Colon (tissue), 2 donors: ENCODE measurements at regions not wholly inside any gene's neighbourhood (a gene's known extent, or its start where the extent isn't known, plus 50 kb on each side); places are given as distances from the start of the nearest gene placed in this dataset.
"Not testable (repeated sequence)": the region's sequence is repeated elsewhere in the genome, so short reads cannot be mapped to it uniquely, and the experiment has no call there.

Source experiments
- FAIRE-seq: peaks from 2 replicates; lab custom pipeline; 2012; peaks lifted over from hg19 to GRCh38; lab: Jason Lieb, UNC
- donor health status: control.
- donor health status: control.

- FAIRE-seq: not testable (repeated sequence)
Observed at GRCh38 chr11:29056487-29056886, 948.3 kb downstream of the METTL15 start.

DNA sequence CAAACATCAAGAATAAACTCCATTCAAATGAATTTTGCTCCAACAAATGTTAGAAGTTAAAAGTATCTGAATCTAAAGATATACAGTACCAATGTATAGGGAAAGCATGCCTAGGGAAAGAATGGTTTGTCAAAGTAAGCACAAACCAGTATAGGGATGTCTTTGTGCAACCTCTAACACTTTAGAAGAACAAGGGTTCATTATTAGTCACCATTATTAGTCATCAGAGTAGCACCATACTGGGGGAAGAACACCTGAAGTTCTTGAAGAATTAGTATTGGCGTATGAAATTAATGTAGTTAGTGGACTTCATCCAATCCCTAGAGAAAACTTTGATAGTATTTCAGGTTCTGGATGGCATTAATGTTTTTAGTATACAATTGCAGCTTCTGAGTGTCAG, 943.7 kb downstream of the METTL15 start:
- FAIRE-seq: no peak

DNA sequence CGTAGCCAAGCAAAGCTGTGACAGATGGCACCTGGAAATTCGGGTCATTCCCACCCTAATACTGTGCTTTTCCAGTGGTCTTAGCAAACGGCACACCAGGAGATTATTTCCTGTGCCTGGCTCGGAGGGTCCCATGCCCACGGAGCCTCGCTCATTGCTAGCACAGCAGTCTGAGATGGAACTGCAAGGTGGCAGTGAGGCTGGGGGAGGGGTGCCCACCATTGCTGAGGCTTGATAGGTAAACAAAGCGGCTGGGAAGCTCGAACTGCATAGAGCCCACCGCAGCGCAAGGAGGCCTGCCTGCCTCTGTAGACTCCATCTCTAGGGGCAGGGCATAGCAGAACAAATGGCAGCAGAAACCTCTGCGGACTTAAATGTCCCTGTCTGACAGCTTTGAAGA, 942.8 kb downstream of the METTL15 start:
- not testable (repeated sequence) for FAIRE-seq

GRCh38 chr11:29040489-29040888, 932.3 kb downstream of the METTL15 start:
- no peak for FAIRE-seq

- FAIRE-seq: no peak
Observed at GRCh38 chr11:29032384-29033149, 924.4 kb downstream of the METTL15 start.

DNA sequence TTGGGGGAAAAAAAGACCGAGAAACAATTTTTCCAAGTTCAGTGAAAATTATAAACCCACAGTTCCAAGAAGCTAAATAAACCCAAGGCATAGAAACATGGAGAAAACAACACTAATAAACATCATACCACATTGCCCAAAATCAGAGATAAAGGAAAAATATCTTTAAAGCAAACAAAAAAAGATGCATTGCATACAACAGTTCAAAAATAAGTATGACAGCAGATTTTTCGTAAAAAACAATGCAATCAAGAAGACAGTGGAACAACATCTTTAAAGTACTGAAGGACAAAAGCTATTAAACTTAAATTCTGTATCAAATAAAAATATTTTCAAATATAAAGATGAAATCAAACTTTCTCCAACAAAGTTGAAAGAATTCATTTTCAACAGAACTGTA, 921.3 kb downstream of the METTL15 start:
- no peak for FAIRE-seq

GRCh38 chr11:29027436-29027835, 919.2 kb downstream of the METTL15 start:
- no peak for FAIRE-seq

GRCh38 chr11:29026286-29026685, 918.1 kb downstream of the METTL15 start:
- no peak for FAIRE-seq

GRCh38 chr11:29025001-29025400, 916.8 kb downstream of the METTL15 start:
- FAIRE-seq: no peak

- FAIRE-seq: no peak
Observed at GRCh38 chr11:29024386-29024785, 916.2 kb downstream of the METTL15 start.

DNA sequence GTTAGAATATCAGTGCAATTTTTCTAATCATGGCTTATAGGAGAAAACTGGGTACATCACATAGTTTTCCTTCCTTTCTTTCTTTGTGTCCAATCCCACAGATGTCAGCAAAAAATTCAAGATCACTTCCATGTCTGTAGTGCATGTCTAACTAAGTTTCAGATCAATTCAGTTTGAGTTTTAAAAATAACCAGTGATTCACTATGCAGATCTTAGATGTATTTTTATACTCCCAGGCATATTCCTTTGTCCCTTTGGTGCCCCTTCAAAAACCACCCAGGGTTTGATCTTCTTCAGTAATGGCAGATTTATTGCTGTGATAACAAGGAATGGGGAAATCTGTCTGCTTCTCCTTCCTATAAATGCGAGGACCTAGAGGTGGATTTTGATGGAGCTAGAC, 915.6 kb downstream of the METTL15 start:
- FAIRE-seq: no peak

- FAIRE-seq: no peak
Observed at GRCh38 chr11:29022676-29023075, 914.5 kb downstream of the METTL15 start.

DNA sequence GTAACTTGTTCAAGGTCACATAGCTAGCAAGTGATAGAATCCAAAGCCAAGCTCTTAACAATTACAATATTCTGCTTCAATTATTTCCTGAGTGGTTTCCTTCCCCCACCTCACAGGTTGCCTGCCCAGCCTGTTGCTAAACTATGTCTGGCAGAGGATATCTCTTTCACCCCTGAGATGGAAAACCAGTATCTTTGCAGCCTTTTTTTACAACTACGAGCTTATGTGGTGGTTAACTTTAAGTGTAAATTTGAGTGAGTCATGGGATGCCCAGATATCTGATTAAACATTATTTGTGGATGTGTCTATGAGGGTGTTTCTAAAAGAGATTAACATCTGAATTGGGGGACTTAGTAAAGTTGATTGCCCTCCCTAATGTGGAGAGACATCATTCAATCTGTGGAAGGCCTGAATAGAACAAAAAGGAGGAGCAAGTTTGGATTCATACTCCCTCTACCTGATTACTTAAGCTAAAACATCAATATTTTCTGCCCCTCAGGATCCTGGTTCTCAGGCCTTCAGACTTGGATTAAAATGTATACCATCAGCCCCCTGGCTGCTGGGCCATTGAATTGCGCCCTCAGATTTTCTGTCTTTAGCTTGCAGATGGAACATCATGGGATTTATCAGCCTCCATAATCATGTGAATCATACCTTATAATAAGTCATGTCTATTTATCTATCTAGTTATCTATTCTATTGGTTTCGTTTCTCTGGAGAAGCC, 911.9 kb downstream of the METTL15 start:
- no peak for FAIRE-seq

DNA sequence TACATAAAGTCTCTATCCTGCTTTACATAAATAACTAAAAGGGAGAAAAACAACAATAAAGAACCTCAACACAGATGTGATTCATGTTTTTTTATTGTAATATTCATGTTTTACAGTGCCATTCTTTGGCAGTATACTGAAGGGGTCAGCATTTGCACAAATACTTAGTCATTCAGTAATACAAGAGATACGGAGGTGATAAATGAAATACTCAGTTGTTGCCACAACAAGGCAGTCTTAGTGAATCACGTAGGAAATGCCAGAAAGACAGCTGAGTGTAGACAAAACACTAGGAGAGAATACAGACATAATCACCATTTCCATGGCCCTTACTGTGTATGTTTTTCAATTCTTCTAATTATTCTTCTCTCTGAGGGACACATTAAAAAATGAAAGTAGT, 910.4 kb downstream of the METTL15 start:
- FAIRE-seq: no peak

DNA sequence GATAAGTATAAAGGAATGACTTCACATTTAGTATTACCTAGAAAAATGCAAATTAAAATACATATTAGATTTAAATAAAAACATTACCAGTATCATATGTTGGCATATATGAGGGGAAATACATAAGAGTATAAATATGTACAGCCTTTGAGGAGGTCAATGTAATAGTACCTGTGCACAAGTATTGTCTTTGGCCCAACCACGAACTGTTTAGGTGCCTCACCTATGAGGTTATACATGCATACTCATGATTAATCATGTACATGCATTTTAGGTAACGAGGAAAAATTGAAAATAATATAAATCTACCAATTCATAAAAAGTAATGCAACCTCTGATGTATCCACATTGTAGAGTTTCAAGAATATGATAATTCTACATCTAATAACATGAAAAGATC, 909.8 kb downstream of the METTL15 start:
- FAIRE-seq: no peak

GRCh38 chr11:29012507-29012906, 904.3 kb downstream of the METTL15 start:
- no peak for FAIRE-seq

DNA sequence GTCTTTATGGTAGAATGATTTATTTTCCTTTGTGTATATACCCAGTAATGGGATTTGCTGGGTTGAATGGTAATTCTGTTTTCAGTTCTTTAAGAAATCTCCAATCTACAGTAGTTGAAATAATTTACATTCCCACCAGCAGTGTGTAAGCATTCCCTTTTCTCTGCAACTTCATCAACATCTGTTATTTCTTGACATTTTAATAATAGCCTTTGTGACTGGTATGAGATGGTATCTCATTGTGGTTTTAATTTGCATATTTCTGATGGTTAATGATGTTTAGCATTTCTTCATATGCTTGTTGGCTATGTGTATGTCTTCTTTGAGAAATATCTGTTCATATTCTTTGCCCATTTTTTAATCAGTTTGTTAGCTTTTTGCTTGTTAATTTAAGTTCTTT, 901.2 kb downstream of the METTL15 start:
- no peak for FAIRE-seq

GRCh38 chr11:29008481-29008880, 900.3 kb downstream of the METTL15 start:
- FAIRE-seq: no peak

DNA sequence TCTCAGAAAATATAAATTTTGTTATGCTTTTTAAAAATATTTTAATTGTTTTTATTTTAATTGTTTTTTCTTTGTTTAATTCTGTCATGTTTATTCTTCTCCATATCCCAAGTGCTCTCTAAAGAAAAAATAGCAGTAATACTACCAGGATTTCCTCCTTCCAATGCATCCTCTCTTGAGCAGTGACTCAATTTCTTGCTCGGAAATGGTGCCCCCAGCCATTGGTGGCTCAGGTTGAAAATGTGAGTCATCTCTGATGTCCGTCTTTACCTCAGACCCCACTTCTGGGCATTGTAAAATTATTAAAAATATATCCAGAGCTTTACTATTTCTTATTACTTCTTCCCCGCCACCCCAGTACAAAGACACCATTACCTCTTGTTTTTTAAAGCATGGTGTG, 898.5 kb downstream of the METTL15 start:
- no peak for FAIRE-seq

GRCh38 chr11:29005401-29005980, 897.3 kb downstream of the METTL15 start:
- FAIRE-seq: no peak

DNA sequence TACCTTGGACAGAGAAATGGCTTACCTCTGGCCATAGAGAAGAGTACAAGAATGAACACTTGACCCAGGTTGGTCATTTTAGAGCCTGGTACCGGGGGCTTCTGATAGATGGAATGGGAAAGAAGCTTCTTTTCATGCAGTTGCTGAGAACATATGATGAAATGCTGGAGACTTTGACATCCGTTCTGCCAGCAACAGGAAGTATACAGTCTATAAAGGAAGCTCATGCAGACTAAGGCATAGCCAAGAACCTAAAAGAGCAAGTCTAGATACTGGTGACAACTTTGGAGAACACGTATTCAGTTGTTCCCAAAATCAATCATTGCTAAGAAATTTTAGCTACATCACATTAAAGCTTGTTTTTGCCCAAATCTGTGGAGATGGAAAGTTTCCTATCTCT, 894.6 kb downstream of the METTL15 start:
- FAIRE-seq: no peak

- FAIRE-seq: no peak
Observed at GRCh38 chr11:28999620-29000019, 891.4 kb downstream of the METTL15 start.

DNA sequence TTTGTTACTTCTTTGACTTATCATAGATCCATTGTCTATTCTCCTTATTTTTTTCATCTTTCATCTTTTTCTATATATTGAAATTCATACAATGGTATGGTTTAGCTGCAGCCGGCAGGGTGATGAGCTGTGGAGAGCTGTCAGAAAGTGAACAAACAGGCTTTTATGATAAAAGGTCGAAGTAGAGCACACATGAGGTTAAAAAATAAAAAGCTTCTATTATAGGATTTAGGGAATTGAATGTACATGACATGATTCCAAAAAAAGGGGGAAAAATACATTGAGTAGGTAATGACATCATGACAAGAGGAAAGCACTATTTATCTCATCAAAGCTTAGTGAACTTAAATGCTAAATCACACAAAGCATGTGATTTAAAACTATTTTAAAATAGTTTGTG, 884.8 kb downstream of the METTL15 start:
- FAIRE-seq: no peak
